ENCODE measurements at regions not wholly inside any gene's neighbourhood (a gene's known extent, or its start where the extent isn't known, plus 50 kb on each side); places are given as distances from the start of the nearest gene placed in this dataset.

GRCh38 chr20:53891306-53891894 is 179.0 kb downstream of the BCAS1 start:
- peak in 1 of 2 donors; percentile 11 for DNase-seq
- H3K9me3 ChIP-seq: peaks cover 0 to 5% (median 0%) of the 10 kb centered on the region in 3 donors
- no peak overlapping the region for H3K27ac ChIP-seq
- TF ChIP-seq, protein P1, sequence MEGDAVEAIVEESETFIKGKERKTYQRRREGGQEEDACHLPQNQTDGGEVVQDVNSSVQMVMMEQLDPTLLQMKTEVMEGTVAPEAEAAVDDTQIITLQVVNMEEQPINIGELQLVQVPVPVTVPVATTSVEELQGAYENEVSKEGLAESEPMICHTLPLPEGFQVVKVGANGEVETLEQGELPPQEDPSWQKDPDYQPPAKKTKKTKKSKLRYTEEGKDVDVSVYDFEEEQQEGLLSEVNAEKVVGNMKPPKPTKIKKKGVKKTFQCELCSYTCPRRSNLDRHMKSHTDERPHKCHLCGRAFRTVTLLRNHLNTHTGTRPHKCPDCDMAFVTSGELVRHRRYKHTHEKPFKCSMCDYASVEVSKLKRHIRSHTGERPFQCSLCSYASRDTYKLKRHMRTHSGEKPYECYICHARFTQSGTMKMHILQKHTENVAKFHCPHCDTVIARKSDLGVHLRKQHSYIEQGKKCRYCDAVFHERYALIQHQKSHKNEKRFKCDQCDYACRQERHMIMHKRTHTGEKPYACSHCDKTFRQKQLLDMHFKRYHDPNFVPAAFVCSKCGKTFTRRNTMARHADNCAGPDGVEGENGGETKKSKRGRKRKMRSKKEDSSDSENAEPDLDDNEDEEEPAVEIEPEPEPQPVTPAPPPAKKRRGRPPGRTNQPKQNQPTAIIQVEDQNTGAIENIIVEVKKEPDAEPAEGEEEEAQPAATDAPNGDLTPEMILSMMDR (IDR thresholded peaks at IDR 0.05): no peak
- no peak overlapping the region for H3K4me3 ChIP-seq
- no peaks in the 10 kb centered on the region for H3K36me3 ChIP-seq
- intact Hi-C loops (cut with DNase I; ENCODE audit: low total_unique reads): loop anchor here (1.0 kb wide), 1 partner anchor 17 kb away; no protein-coding TSS in a partner anchor
- peaks cover 0 to 6% (median 0%) of the 10 kb centered on the region in 4 donors for H3K4me1 ChIP-seq
- no peaks in the 10 kb centered on the region for H3K27me3 ChIP-seq

DNA sequence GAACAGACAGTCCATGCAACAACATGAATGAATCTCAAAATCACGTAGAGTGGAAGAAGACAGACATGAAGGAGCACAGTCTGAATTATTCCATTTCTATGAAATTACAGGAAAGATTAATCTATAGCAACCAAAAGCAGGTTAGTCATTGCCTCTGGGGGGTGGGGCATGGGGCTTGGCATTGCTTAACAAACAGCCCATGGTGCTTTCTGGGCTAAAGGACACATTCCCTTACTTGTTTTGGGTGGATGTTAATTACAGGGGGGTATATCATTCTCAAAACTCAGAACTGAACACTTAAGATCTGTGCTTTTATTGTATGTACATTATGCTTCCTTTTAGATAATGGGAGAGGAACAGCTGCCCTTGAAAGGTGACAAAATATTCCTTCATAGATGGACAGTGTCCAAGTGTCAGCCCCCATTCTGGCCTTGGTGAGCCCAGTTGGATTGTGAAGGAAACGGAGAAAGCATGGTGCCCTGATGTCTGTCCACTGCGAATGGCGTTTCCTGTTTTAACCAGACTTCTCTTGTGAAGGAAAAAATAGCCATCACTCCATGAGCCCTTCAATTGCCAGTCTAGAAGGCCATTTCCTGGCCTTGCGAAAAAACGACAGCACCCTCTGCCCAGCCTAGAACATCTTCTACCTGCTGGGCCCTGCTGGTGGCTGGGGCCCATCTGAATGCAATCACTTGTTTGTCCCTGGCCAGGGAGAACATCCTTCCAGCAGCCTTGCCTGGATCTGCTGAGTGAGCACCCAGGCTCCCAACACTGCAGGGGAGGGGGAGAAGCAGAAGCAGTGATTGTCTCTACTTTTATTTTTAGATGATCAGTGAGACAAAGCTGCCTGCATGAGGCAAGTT is 179.7 kb downstream of the BCAS1 start:
- no peak for DNase-seq
- H3K4me1 ChIP-seq: peaks cover 0 to 6% (median 0%) of the 10 kb centered on the region in 4 donors
- no peaks in the 10 kb centered on the region for H3K27me3 ChIP-seq
- H3K27ac ChIP-seq: no peak overlapping the region
- peaks cover 0 to 5% (median 0%) of the 10 kb centered on the region in 3 donors for H3K9me3 ChIP-seq
- TF ChIP-seq, protein P1 (IDR thresholded peaks at IDR 0.05): no peak
- no peaks in the 10 kb centered on the region for H3K36me3 ChIP-seq
- no peak overlapping the region for H3K4me3 ChIP-seq
- intact Hi-C loops (cut with DNase I; ENCODE audit: low total_unique reads): loop anchor here (1.0 kb wide), 1 partner anchor 18 kb away; no protein-coding TSS in a partner anchor

- Histone ChIP-seq H3K9me3 (peaks cover 0 to 5% (median 0%) of the 10 kb centered on the region in 3 donors), H3K4me1 (peaks cover 0 to 6% (median 0%) of the 10 kb centered on the region in 4 donors), H3K4me3 (no peak overlapping the region), H3K36me3 (no peaks in the 10 kb centered on the region), H3K27me3 (no peaks in the 10 kb centered on the region), H3K27ac (no peak overlapping the region)
- intact Hi-C loops (cut with DNase I; ENCODE audit: low total_unique reads): no loop called here
- TF ChIP-seq, protein P1 (IDR thresholded peaks at IDR 0.05): no peak
- no peak for DNase-seq
These were observed 180.8 kb downstream of the BCAS1 start for GRCh38 chr20:53889411-53890148.

- Histone ChIP-seq H3K9me3 (peaks cover 0 to 5% (median 0%) of the 10 kb centered on the region in 3 donors), H3K27ac (no peak overlapping the region), H3K27me3 (no peaks in the 10 kb centered on the region), H3K4me1 (peaks cover 0 to 6% (median 0%) of the 10 kb centered on the region in 4 donors), H3K36me3 (no peaks in the 10 kb centered on the region), H3K4me3 (no peak overlapping the region)
- TF ChIP-seq, protein P1 (IDR thresholded peaks at IDR 0.05): no peak
- intact Hi-C loops (cut with DNase I; ENCODE audit: low total_unique reads): no loop called here
- DNase-seq: no peak
These were observed 181.4 kb downstream of the BCAS1 start for GRCh38 chr20:53888951-53889350.

DNA sequence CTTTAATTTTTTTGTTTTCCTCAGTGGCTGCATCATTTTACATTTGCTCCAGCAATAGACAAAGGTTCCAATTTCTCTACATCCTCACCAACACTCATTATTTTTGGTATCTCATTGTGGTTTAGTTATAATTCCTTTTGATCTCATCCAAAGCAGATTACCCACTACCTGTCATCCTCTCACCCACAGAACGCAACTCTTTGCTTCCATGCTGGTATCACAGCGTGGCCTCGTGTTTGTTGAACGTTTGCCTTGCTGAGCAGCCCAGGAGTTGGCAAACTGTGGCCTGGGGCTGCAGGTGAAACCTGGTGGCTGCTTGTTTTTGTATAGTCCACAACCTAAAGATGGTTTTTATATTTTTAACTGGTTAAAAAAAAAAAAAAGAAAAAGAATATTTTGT is 181.9 kb downstream of the BCAS1 start:
- intact Hi-C loops (cut with DNase I; ENCODE audit: low total_unique reads): no loop called here
- Histone ChIP-seq H3K36me3 (no peaks in the 10 kb centered on the region), H3K4me3 (no peak overlapping the region), H3K9me3 (peaks cover 0 to 5% (median 0%) of the 10 kb centered on the region in 3 donors), H3K4me1 (peaks cover 0 to 6% (median 0%) of the 10 kb centered on the region in 4 donors), H3K27me3 (no peaks in the 10 kb centered on the region), H3K27ac (no peak overlapping the region)
- TF ChIP-seq, protein P1 (IDR thresholded peaks at IDR 0.05): no peak
- no peak for DNase-seq
